ENCODE measurements at regions not wholly inside any gene's neighbourhood (a gene's known extent, or its start where the extent isn't known, plus 50 kb on each side); places are given as distances from the start of the nearest gene placed in this dataset.
A peak's percentile ranks its signal among the peaks of the same experiment; 100 is the strongest.
"Not testable (repeated sequence)": the region's sequence is repeated elsewhere in the genome, so short reads cannot be mapped to it uniquely, and the experiment has no call there.

GRCh38 chr13:30520571-30520970, 54.8 kb upstream of the HMGB1 start:
- no peak for DNase-seq (ENCODE audit: insufficient read length, low spot score)

GRCh38 chr13:30523211-30523610, 57.5 kb upstream of the HMGB1 start:
- no peak for DNase-seq (ENCODE audit: insufficient read length, low spot score)
- FAIRE-seq, result no peak

More at GRCh38 chr13:30520571-30520970, 54.8 kb upstream of the HMGB1 start:
- no peak for FAIRE-seq

- DNase-seq (ENCODE audit: insufficient read length, low spot score); FAIRE-seq: not testable (repeated sequence)
Observed at GRCh38 chr13:30523817-30524216, 58.1 kb upstream of the HMGB1 start.

GRCh38 chr13:30525212-30525611, 59.5 kb upstream of the HMGB1 start:
- not testable (repeated sequence) for FAIRE-seq; DNase-seq (ENCODE audit: insufficient read length, low spot score)

- DNase-seq (ENCODE audit: insufficient read length, low spot score) (no peak), FAIRE-seq (no peak)
Observed at GRCh38 chr13:30526612-30527495, 61.1 kb upstream of the HMGB1 start.

GRCh38 chr13:30529085-30529834, 63.5 kb upstream of the HMGB1 start:
- DNase-seq (ENCODE audit: insufficient read length, low spot score), result no peak
- peak; percentile 67 for FAIRE-seq

GRCh38 chr13:30535046-30535445, 69.3 kb upstream of the HMGB1 start:
- no peak for DNase-seq (ENCODE audit: insufficient read length, low spot score)
- FAIRE-seq, result peak; percentile 4

- no peak for DNase-seq (ENCODE audit: insufficient read length, low spot score)
Observed at GRCh38 chr13:30545320-30545719, 72.4 kb upstream of the USPL1 start.

GRCh38 chr13:30548046-30548445, 69.7 kb upstream of the USPL1 start:
- DNase-seq (ENCODE audit: insufficient read length, low spot score); FAIRE-seq: not testable (repeated sequence)

More at GRCh38 chr13:30545320-30545719, 72.4 kb upstream of the USPL1 start:
- FAIRE-seq, result no peak

- DNase-seq (ENCODE audit: insufficient read length, low spot score), result peak; percentile 17
- FAIRE-seq, result peak; percentile 66
Observed at GRCh38 chr13:30551189-30551588, 66.5 kb upstream of the USPL1 start.

- FAIRE-seq, result no peak
- no peak for DNase-seq (ENCODE audit: insufficient read length, low spot score)
Observed at GRCh38 chr13:30552567-30552966, 65.2 kb upstream of the USPL1 start.

- DNase-seq (ENCODE audit: insufficient read length, low spot score), result no peak
- FAIRE-seq, result no peak
Observed at GRCh38 chr13:30559274-30559673, 58.4 kb upstream of the USPL1 start.

GRCh38 chr13:30560212-30560611, 57.5 kb upstream of the USPL1 start:
- FAIRE-seq (no peak), DNase-seq (ENCODE audit: insufficient read length, low spot score) (no peak)

GRCh38 chr13:30561511-30561910, 56.2 kb upstream of the USPL1 start:
- no peak for DNase-seq (ENCODE audit: insufficient read length, low spot score)
- FAIRE-seq, result no peak

GRCh38 chr13:30564489-30564888, 53.2 kb upstream of the USPL1 start:
- DNase-seq (ENCODE audit: insufficient read length, low spot score), result no peak
- FAIRE-seq, result no peak

- FAIRE-seq (no peak), DNase-seq (ENCODE audit: insufficient read length, low spot score) (no peak)
Observed at GRCh38 chr13:30565658-30566057, 52.1 kb upstream of the USPL1 start.

- no peak for DNase-seq (ENCODE audit: insufficient read length, low spot score)
- peak; percentile 42 for FAIRE-seq
Observed at GRCh38 chr13:30567072-30567471, 50.6 kb upstream of the USPL1 start.
